Thyroid gland (tissue), 4 donors: ENCODE measurements at regions not wholly inside any gene's neighbourhood (a gene's known extent, or its start where the extent isn't known, plus 50 kb on each side); places are given as distances from the start of the nearest gene placed in this dataset.

Experiments
- DNase-seq, 2 donors: peaks; one replicate each; pipeline ENCODE4 v3.0.0-alpha.2; 2019
- H3K27ac ChIP-seq, 3 donors: fragments of 200-600 bp; sonication (generic); 1 replicate in 2 of 3; 2 replicates in 1 of 3; pipeline ENCODE4 v1.5.1; 2016 to 2019; ENCODE audit warnings: mild to moderate bottlenecking in 1 of 3, moderate library complexity in 1 of 3
- H3K27me3 ChIP-seq: fragments of 200-600 bp; sonication (generic); one replicate; pipeline ENCODE4 v1.5.1; 2019
- H3K36me3 ChIP-seq, 2 donors: fragments of 200-600 bp; sonication (generic); one replicate each; pipeline ENCODE4 v1.5.1; 2016 to 2019
- H3K4me1 ChIP-seq, 2 donors: fragments of 200-600 bp; sonication (generic); one replicate each; pipeline ENCODE4 v1.5.1; 2017 to 2019
- H3K4me3 ChIP-seq, 3 donors: fragments of 200-600 bp; sonication (generic); replicated peaks in 1 of 3; 1 replicate in 2 of 3; 2 replicates in 1 of 3; pipeline ENCODE4 v1.5.1; 2016; ENCODE audit warnings: mild to moderate bottlenecking in 1 of 3
- H3K9me3 ChIP-seq: fragments of 200-600 bp; sonication (generic); one replicate; pipeline ENCODE4 v1.5.1; 2017
- POLR2A ChIP-seq, 2 donors: fragments of 450-650 bp; IDR thresholded peaks; one replicate each; pipeline ENCODE4 v1.6.1; 2017; ENCODE audit warnings: antibody characterized with exemption in 2 of 2, mild to moderate bottlenecking in 2 of 2, moderate library complexity in 1 of 2
- WGBS, 2 donors: methylation state at CpG; one replicate each; pipeline ENCODE4 v1.1.5; 2017; 5-methylcytosine and 5-hydroxymethylcytosine counted together
- intact Hi-C: fragments of 100-400 bp; cut with DNase I; formaldehyde crosslinking; loops from one replicate; pipeline ENCODE4 v1.15.1; 2023
- TF ChIP-seq, protein P1 (sequence below), 6 experiments: fragments of 200-600 bp in 3 of 6; fragments of 450-650 bp in 3 of 6; sonication (generic) in 3 of 6; IDR thresholded peaks; one replicate each; pipeline ENCODE4 v1.5.1; 2016 to 2019; ENCODE audit warnings: antibody characterized with exemption in 6 of 6, mild to moderate bottlenecking in 2 of 6, inconsistent platforms in 1 of 6, moderate library complexity in 1 of 6

DNA sequence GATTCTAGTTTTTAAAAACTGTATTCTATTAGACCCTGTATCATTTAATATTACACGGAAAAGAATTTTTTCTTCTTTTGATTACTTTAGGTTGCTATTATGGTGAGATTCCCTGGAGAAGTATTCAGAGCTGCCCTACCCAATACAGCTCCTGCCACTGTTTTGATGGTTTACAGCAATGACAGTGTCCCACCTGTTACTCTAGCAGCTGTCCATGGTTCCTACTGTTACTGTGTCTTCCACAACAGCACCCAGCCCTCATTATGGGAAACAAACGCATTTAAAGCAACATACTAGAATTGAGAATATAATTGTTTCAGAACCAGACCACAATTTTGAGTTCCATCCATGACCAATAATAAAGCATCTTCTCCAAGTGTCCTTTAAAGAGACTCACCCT, 450.7 kb downstream of the SHQ1 start:
- Histone ChIP-seq H3K27ac (no peak overlapping the region), H3K4me1 (peaks cover 1 to 4% of the 10 kb centered on the region in 2 donors), H3K36me3 (no peaks in the 10 kb centered on the region), H3K9me3 (no peaks in the 10 kb centered on the region), H3K4me3 (no peak overlapping the region), H3K27me3 (no peaks in the 10 kb centered on the region)
- intact Hi-C loops = no loop called here
- no peak for TF ChIP-seq POLR2A (IDR thresholded peaks at IDR 0.05)
- TF ChIP-seq, protein P1, sequence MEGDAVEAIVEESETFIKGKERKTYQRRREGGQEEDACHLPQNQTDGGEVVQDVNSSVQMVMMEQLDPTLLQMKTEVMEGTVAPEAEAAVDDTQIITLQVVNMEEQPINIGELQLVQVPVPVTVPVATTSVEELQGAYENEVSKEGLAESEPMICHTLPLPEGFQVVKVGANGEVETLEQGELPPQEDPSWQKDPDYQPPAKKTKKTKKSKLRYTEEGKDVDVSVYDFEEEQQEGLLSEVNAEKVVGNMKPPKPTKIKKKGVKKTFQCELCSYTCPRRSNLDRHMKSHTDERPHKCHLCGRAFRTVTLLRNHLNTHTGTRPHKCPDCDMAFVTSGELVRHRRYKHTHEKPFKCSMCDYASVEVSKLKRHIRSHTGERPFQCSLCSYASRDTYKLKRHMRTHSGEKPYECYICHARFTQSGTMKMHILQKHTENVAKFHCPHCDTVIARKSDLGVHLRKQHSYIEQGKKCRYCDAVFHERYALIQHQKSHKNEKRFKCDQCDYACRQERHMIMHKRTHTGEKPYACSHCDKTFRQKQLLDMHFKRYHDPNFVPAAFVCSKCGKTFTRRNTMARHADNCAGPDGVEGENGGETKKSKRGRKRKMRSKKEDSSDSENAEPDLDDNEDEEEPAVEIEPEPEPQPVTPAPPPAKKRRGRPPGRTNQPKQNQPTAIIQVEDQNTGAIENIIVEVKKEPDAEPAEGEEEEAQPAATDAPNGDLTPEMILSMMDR (IDR thresholded peaks at IDR 0.05) = no peak
- 75 to 80% methylated on average over 2 of the region's 2 CpGs for WGBS, 2 donors
- no peak for DNase-seq

DNA sequence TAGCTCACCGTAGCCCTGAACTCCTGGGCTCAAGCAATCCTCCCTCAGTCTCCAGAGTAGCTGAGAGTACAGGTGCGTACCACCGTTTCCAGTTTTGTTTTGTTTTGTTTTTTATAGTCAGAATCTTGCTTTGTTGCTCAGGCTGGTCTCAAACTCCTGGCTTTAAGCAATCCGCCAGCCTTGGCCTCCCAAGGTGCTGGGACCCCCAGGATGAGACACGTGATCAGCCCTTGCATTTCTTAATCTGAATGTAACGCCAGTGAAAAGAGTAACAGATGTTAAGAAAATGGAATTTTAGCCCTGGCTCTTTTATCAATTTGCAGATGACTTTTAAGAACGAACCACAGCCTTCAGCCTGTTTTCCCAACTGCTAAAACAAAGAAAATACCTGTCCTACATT, 451.3 kb downstream of the SHQ1 start:
- no peak overlapping the region for H3K27ac ChIP-seq
- 84 to 88% methylated on average over 7 of the region's 7 CpGs for WGBS, 2 donors

GRCh38 chr3:72395776-72396311, 452.4 kb downstream of the SHQ1 start:
- intact Hi-C loops = no loop called here
- no peak for DNase-seq
- Histone ChIP-seq H3K27me3 (no peaks in the 10 kb centered on the region), H3K36me3 (no peaks in the 10 kb centered on the region), H3K27ac (no peak overlapping the region), H3K9me3 (no peaks in the 10 kb centered on the region), H3K4me3 (no peak overlapping the region), H3K4me1 (peaks cover 8 to 12% of the 10 kb centered on the region in 2 donors)
- TF ChIP-seq, protein P1 (IDR thresholded peaks at IDR 0.05) = no peak
- TF ChIP-seq POLR2A (IDR thresholded peaks at IDR 0.05) = no peak
- 74 to 81% methylated on average over 3 of the region's 3 CpGs for WGBS, 2 donors

More for the DNA sequence above, 451.3 kb downstream of the SHQ1 start:
- Histone ChIP-seq H3K9me3 (no peaks in the 10 kb centered on the region), H3K27me3 (no peaks in the 10 kb centered on the region), H3K4me3 (no peak overlapping the region), H3K4me1 (peaks cover 8% of the 10 kb centered on the region in 2 donors), H3K36me3 (no peaks in the 10 kb centered on the region)
- intact Hi-C loops = no loop called here
- no peak for DNase-seq
- no peak for TF ChIP-seq POLR2A (IDR thresholded peaks at IDR 0.05)
- TF ChIP-seq, protein P1 (IDR thresholded peaks at IDR 0.05) = no peak

DNA sequence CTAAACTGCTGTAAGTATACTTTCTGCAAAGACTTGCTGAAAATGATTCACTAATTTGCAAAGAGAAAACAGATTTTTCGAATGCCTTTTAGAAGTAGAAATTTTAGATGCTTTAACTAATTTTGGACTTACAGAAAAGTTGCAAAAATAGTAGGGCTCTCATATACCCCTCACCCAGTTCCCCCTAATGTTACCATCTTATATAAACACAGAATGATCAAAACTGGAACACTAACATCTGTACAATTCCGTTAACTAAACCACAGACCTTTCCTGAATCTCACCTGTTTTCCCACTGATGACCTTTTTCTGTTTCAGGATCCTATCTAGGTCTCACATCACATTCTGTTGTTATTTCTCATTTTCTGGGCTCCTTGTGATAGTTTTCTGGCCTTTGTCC, 454.8 kb downstream of the SHQ1 start:
- intact Hi-C loops = no loop called here
- H3K4me1 ChIP-seq = peaks cover 13 to 17% of the 10 kb centered on the region in 2 donors

GRCh38 chr3:72391659-72392058, 456.6 kb downstream of the SHQ1 start:
- H3K4me1 ChIP-seq = peaks cover 13 to 17% of the 10 kb centered on the region in 2 donors
- TF ChIP-seq, protein P1 (IDR thresholded peaks at IDR 0.05) = no peak
- TF ChIP-seq POLR2A (IDR thresholded peaks at IDR 0.05) = no peak
- no peaks in the 10 kb centered on the region for H3K9me3 ChIP-seq
- H3K4me3 ChIP-seq = no peak overlapping the region
- DNase-seq = no peak
- intact Hi-C loops = no loop called here
- H3K36me3 ChIP-seq = no peaks in the 10 kb centered on the region
- no peak overlapping the region for H3K27ac ChIP-seq
- H3K27me3 ChIP-seq = no peaks in the 10 kb centered on the region
- 77 to 87% methylated on average over 2 of the region's 2 CpGs for WGBS, 2 donors

More for the DNA sequence above, 454.8 kb downstream of the SHQ1 start:
- no peak for DNase-seq
- TF ChIP-seq POLR2A (IDR thresholded peaks at IDR 0.05) = no peak
- TF ChIP-seq, protein P1 (IDR thresholded peaks at IDR 0.05) = no peak
- Histone ChIP-seq H3K27me3 (no peaks in the 10 kb centered on the region), H3K9me3 (no peaks in the 10 kb centered on the region), H3K27ac (no peak overlapping the region), H3K36me3 (no peaks in the 10 kb centered on the region), H3K4me3 (no peak overlapping the region)
- WGBS, 2 donors = 94 to 96% methylated on average over 2 of the region's 2 CpGs
